Endothelial cell (in vitro differentiated cells): ENCODE measurements at regions not wholly inside any gene's neighbourhood (a gene's known extent, or its start where the extent isn't known, plus 50 kb on each side); places are given as distances from the start of the nearest gene placed in this dataset.
"Not testable (repeated sequence)": the region's sequence is repeated elsewhere in the genome, so short reads cannot be mapped to it uniquely, and the experiment has no call there.

Experiments
- DNase-seq: peaks from one replicate; pipeline ENCODE4 v3.0.0; 2021; ENCODE audit warnings: low spot score
- H3K27ac Mint-ChIP-seq: one replicate; pipeline ENCODE4 v1.8.0; 2021; ENCODE audit warnings: mixed read lengths, inconsistent platforms; ENCODE audit not compliant: unreplicated experiment
- H3K27me3 Mint-ChIP-seq: one replicate; pipeline ENCODE4 v1.8.0; 2021; ENCODE audit warnings: mild to moderate bottlenecking, moderate library complexity, mixed read lengths, inconsistent platforms; ENCODE audit not compliant: unreplicated experiment
- H3K36me3 Mint-ChIP-seq: one replicate; pipeline ENCODE4 v1.8.0; 2021; ENCODE audit warnings: mild to moderate bottlenecking, low read depth, mixed read lengths, inconsistent platforms; ENCODE audit not compliant: unreplicated experiment
- H3K4me1 Mint-ChIP-seq: one replicate; pipeline ENCODE4 v1.8.0; 2021; ENCODE audit warnings: mild to moderate bottlenecking, mixed read lengths, inconsistent platforms; ENCODE audit not compliant: unreplicated experiment
- H3K4me3 Mint-ChIP-seq: one replicate; pipeline ENCODE4 v1.8.0; 2021; ENCODE audit warnings: mild to moderate bottlenecking, mixed read lengths, inconsistent platforms; ENCODE audit not compliant: unreplicated experiment
- H3K9me3 Mint-ChIP-seq: one replicate; pipeline ENCODE4 v1.8.0; 2021; ENCODE audit warnings: mixed read lengths, inconsistent platforms; ENCODE audit not compliant: unreplicated experiment
- CTCF ChIP-seq: fragments of 200-600 bp; sonication (generic); IDR thresholded peaks from one replicate; pipeline ENCODE4 v1.5.0; 2021; ENCODE audit warnings: antibody characterized with exemption; ENCODE audit not compliant: unreplicated experiment

DNA sequence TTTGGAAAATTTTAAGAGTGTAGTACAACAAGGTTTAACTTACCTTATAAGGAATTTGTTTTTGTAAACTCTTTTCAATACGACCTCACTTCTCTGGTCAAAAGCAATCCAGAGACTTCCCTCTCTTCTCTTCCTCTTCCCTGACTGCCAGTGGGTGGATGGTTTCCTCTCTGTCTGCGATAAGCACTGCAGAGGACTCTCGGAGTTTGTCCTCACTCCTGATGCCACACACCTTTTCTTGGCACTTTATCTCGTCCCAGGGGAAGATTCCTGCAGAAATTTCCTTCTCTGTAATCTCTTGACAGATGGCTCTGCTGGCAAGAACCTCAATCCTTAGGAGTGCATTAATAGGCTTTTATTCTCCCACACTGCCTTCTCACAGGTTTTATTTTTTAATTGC lies 641.6 kb downstream of the NR2F1-AS1 start:
- H3K4me3 Mint-ChIP-seq = no peak overlapping the region
- no peaks in the 10 kb centered on the region for H3K9me3 Mint-ChIP-seq
- DNase-seq = peak; percentile 8
- peak overlapping the region; percentile 81 for H3K27ac Mint-ChIP-seq
- no peak for TF ChIP-seq CTCF
- peaks cover 6% of the 10 kb centered on the region for H3K4me1 Mint-ChIP-seq
- H3K36me3 Mint-ChIP-seq = no peaks in the 10 kb centered on the region
- no peaks in the 10 kb centered on the region for H3K27me3 Mint-ChIP-seq

GRCh38 chr5:92937396-92937795 lies 643.6 kb downstream of the NR2F1-AS1 start:
- H3K4me3 Mint-ChIP-seq = not testable (repeated sequence)

GRCh38 chr5:92930057-92930456 lies 651.0 kb downstream of the NR2F1-AS1 start:
- no peak for DNase-seq
- Mint-ChIP-seq H3K4me1 (peaks cover 9% of the 10 kb centered on the region), H3K36me3 (no peaks in the 10 kb centered on the region), H3K27ac (no peak overlapping the region), H3K27me3 (no peaks in the 10 kb centered on the region), H3K4me3 (no peak overlapping the region), H3K9me3 (no peaks in the 10 kb centered on the region)
- no peak for TF ChIP-seq CTCF

More at GRCh38 chr5:92937396-92937795, 643.6 kb downstream of the NR2F1-AS1 start:
- DNase-seq, H3K36me3 Mint-ChIP-seq, H3K27ac Mint-ChIP-seq, H3K9me3 Mint-ChIP-seq, H3K4me1 Mint-ChIP-seq, H3K27me3 Mint-ChIP-seq: not testable (repeated sequence)

DNA sequence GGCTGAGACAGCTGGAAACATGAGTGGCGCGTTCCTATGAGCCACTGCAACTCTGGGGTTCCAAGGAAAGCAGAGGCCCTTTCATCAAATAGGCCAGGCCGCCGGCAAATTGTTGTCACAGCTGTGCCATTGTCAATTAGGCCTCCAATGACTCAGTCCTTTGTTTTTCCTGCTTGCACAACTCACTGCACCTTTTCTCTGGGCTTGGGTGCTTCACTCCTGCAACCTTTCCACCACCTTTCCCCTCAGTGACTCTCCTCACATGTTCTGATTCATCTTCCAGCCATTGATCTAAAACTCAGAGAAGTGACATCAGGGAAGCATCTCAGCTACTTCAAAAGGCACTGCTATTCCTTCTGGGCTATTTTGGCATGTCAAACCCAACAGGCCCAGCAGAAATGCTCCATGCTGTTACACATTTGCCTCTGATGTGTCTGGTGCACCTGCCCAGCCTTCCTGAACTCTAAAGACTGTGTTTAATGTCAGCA lies 653.7 kb downstream of the NR2F1-AS1 start:
- Mint-ChIP-seq H3K4me1 (peaks cover 10% of the 10 kb centered on the region), H3K9me3 (no peaks in the 10 kb centered on the region), H3K4me3 (no peak overlapping the region), H3K27me3 (no peaks in the 10 kb centered on the region), H3K27ac (no peak overlapping the region), H3K36me3 (no peaks in the 10 kb centered on the region)
- TF ChIP-seq CTCF = no peak
- no peak for DNase-seq

DNA sequence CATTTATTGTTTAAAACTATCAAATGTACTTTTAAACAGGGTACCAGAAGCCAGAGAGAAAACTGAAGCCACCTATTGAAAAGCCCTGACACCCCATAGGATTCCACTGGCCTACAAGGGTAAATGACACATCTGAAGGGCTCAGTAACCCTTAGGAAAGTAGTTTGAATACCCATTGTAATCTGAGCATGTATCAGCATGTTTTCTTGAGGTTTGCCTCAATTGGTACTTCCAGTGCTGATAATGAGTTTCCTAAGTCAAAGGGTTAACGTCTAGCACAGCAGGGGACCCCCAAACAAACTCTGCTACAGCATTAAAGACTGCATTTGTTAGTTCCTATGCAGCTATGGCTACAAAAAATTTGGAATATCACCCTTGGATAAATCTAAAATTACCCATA lies 657.1 kb downstream of the NR2F1-AS1 start:
- no peaks in the 10 kb centered on the region for H3K9me3 Mint-ChIP-seq
- TF ChIP-seq CTCF = no peak
- H3K4me1 Mint-ChIP-seq = peaks cover 10% of the 10 kb centered on the region
- H3K36me3 Mint-ChIP-seq = no peaks in the 10 kb centered on the region
- no peaks in the 10 kb centered on the region for H3K27me3 Mint-ChIP-seq
- no peak for DNase-seq
- no peak overlapping the region for H3K4me3 Mint-ChIP-seq
- H3K27ac Mint-ChIP-seq = no peak overlapping the region
